K562 (cell line): ENCODE measurements at regions not wholly inside any gene's neighbourhood (a gene's known extent, or its start where the extent isn't known, plus 50 kb on each side); places are given as distances from the start of the nearest gene placed in this dataset.

Source experiments
- ATAC-seq: fragments of 200-7000 bp; cut with Tn5 transposase; 3 replicates; pipeline ENCODE4 v1.9.1; 2020; ENCODE audit warnings: moderate library complexity
- BruUV-seq: library from RNA; stranded (reverse); fragments of 400-500 nt; replicated peaks from 2 replicates; lab custom pipeline; 2021; lab: Mats Ljungman, UMichigan
- CTCF ChIA-PET: fragments of 300-600 bp; formaldehyde crosslinking; extraction: SDS; loops from one replicate; lab custom pipeline; 2021; ENCODE audit warnings: low intra/inter-chr PET ratio; lab: Yijun Ruan, JAX
- POLR2A ChIA-PET: fragments of 300-600, 350-650 bp; sonication (Branson Sonifier 250); formaldehyde crosslinking; extraction: SDS; loops from one replicate; lab custom pipeline; 2021; ENCODE audit warnings: antibody characterized with exemption, inconsistent platforms; lab: Yijun Ruan, JAX
- DNase-seq, 4 experiments: peaks; one replicate each; pipeline versions ENCODE4 v3.0.0 to v3.0.0-alpha.2; 2011 to 2018; ENCODE audit warnings: low spot score in 3 of 4, mixed read lengths in 3 of 4; ENCODE audit errors: extremely low read depth in 1 of 4
- FAIRE-seq: peaks from 2 replicates; lab custom pipeline; 2011; peaks lifted over from hg19 to GRCh38; lab: Jason Lieb, UNC
- H2AFZ ChIP-seq: 2 replicates; pipeline ENCODE4 v1.6.0; 2011; ENCODE audit warnings: low read depth, low read length, control low read depth, inconsistent platforms
- H3K27ac ChIP-seq: fragments of 200-600 bp; 3 replicates; pipeline ENCODE4 v1.8.0; 2011; ENCODE audit warnings: low read depth, mild to moderate bottlenecking, control low read depth, inconsistent platforms, low read length, moderate library complexity, mixed read lengths; ENCODE audit errors: extremely low read depth
- H3K27me3 ChIP-seq, 2 experiments: fragments of 300-600 bp in 1 of 2; 2 replicates in 1 of 2; 3 replicates in 1 of 2; pipeline versions ENCODE4 v1.6.0 to v1.8.0; 2011; ENCODE audit warnings: inconsistent platforms in 2 of 2, low read length in 2 of 2, mild to moderate bottlenecking in 1 of 2, mixed read lengths in 1 of 2, moderate library complexity in 1 of 2; ENCODE audit not compliant: control insufficient read depth in 2 of 2, insufficient read depth in 2 of 2
- H3K36me3 ChIP-seq: fragments of 300-600 bp; 3 replicates; pipeline ENCODE4 v1.8.0; 2011; ENCODE audit warnings: mild to moderate bottlenecking, low read length, inconsistent platforms; ENCODE audit not compliant: control insufficient read depth, insufficient read depth
- H3K4me1 ChIP-seq, 2 experiments: fragments of 200-600 bp in 1 of 2; replicated peaks in 1 of 2; 2 replicates in 1 of 2; 3 replicates in 1 of 2; pipeline versions ENCODE4 v1.5.1 to v1.8.0; 2011; ENCODE audit warnings: inconsistent platforms in 2 of 2, low read length in 2 of 2, mild to moderate bottlenecking in 1 of 2, mixed read lengths in 1 of 2, moderate library complexity in 1 of 2; ENCODE audit not compliant: control insufficient read depth in 2 of 2, insufficient read depth in 2 of 2
- H3K4me2 ChIP-seq: 2 replicates; pipeline ENCODE4 v1.6.1; 2011; ENCODE audit warnings: low read length, control low read depth, inconsistent platforms, mixed read lengths; ENCODE audit not compliant: insufficient read depth
- H3K4me3 ChIP-seq: fragments of 200-600 bp; sonication (generic), shearing (Covaris generic); 2 replicates; pipeline ENCODE4 v1.5.1; 2016; ENCODE audit warnings: control low read depth, inconsistent platforms
- H3K79me2 ChIP-seq: fragments of 200-600 bp; 3 replicates; pipeline ENCODE4 v1.8.0; 2011; ENCODE audit warnings: low read length, inconsistent platforms; ENCODE audit not compliant: control insufficient read depth, insufficient read depth
- H3K9ac ChIP-seq, 2 experiments: 2 replicates each; pipeline versions ENCODE4 v1.6.0 to v1.6.1; 2011; ENCODE audit warnings: low read depth in 2 of 2, low read length in 2 of 2, control low read depth in 1 of 2, inconsistent platforms in 1 of 2, mild to moderate bottlenecking in 1 of 2, mixed read lengths in 1 of 2; ENCODE audit not compliant: insufficient read depth in 1 of 2
- H3K9me1 ChIP-seq: one replicate; pipeline ENCODE4 v1.6.0; 2011; ENCODE audit warnings: inconsistent platforms, mild to moderate bottlenecking, low read length, moderate library complexity; ENCODE audit not compliant: control insufficient read depth, insufficient read depth
- H3K9me3 ChIP-seq: replicated peaks from 2 replicates; pipeline ENCODE4 v1.5.1; 2011; ENCODE audit warnings: low read depth, low read length, inconsistent platforms; ENCODE audit not compliant: control insufficient read depth, insufficient read depth
- H4K20me1 ChIP-seq: replicated peaks from 2 replicates; pipeline ENCODE4 v1.6.1; 2011; ENCODE audit warnings: low read length, inconsistent platforms, mixed read lengths; ENCODE audit not compliant: control insufficient read depth, insufficient read depth
- CREB1 ChIP-seq, 2 experiments: sonication (generic) in 1 of 2; formaldehyde crosslinking in 1 of 2; IDR thresholded peaks; 2 replicates each; pipeline versions ENCODE4 v1.6.1 to v1.8.0; 2012 to 2022; ENCODE audit warnings: inconsistent platforms in 1 of 2, mild to moderate bottlenecking in 1 of 2, missing genetic modification reagents in 1 of 2, moderate library complexity in 1 of 2
- SFPQ ChIP-seq: fragments of 200-400 bp; formaldehyde crosslinking; IDR thresholded peaks from 2 replicates; pipeline ENCODE4 v1.6.1; 2017; ENCODE audit warnings: mild to moderate bottlenecking, low read depth, low read length, moderate library complexity
- TOE1 ChIP-seq, 2 experiments: fragments of 450-650 bp in 1 of 2; sonication (generic) in 1 of 2; formaldehyde crosslinking in 1 of 2; IDR thresholded peaks; 2 replicates each; pipeline versions ENCODE4 v1.7.1 to v1.8.0; 2016 to 2022; ENCODE audit warnings: borderline replicate concordance in 2 of 2, mild to moderate bottlenecking in 2 of 2, antibody characterized with exemption in 1 of 2, inconsistent platforms in 1 of 2, low read depth in 1 of 2, missing genetic modification reagents in 1 of 2, moderate library complexity in 1 of 2
- ZNF449 ChIP-seq: fragments of 250-450 bp; sonication (Bioruptor Pico); IDR thresholded peaks from 2 replicates; pipeline ENCODE4 v1.8.0; 2022; ENCODE audit warnings: moderate library complexity, mild to moderate bottlenecking, inconsistent platforms
- ZNF655 ChIP-seq: fragments of 250-450 bp; sonication (Bioruptor Pico); IDR thresholded peaks from 2 replicates; pipeline ENCODE4 v1.5.0; 2021
- ZZZ3 ChIP-seq: fragments of 450-650 bp; IDR thresholded peaks from 2 replicates; pipeline ENCODE4 v1.6.1; 2016; ENCODE audit warnings: antibody characterized with exemption, mild to moderate bottlenecking, moderate library complexity
- WGBS: fragments of 100-300 bp; shearing (Covaris generic); methylation state at CpG from one replicate; pipeline ENCODE4 v1.1.6; 2016; ENCODE audit warnings: low coverage, mixed read lengths; ENCODE audit not compliant: insufficient coverage; ENCODE audit errors: missing lambda C conversion rate; 5-methylcytosine and 5-hydroxymethylcytosine counted together
- in situ Hi-C: fragments of 300-500 bp; cut with MboI; formaldehyde crosslinking; loops from 4 replicates; pipeline ENCODE4 v1.15.0; 2018; ENCODE audit warnings: inconsistent platforms, mixed read lengths
- intact Hi-C: fragments of 100-400 bp; cut with micrococcal nuclease; formaldehyde crosslinking; loops from 2 replicates; pipeline ENCODE4 v1.14.2; 2022

GRCh38 chr7:10815546-10815945 is 158.1 kb upstream of the PHF14 start:
- Histone ChIP-seq H3K27ac (no peak overlapping the region), H3K4me2 (no peak overlapping the region), H3K4me1 (no peaks in the 10 kb centered on the region; a peak in 2 of 5 replicates), H2AFZ (no peak overlapping the region), H3K9me1 (no peaks in the 10 kb centered on the region), H3K9ac (no peak overlapping the region), H3K4me3 (no peak overlapping the region), H3K79me2 (no peaks in the 10 kb centered on the region), H3K36me3 (no peaks in the 10 kb centered on the region), H3K27me3 (no peaks in the 10 kb centered on the region), H3K9me3 (no peaks in the 10 kb centered on the region)
- BruUV-seq = no TSS peak
- WGBS = 28% methylated on average over 3 of the region's 3 CpGs
- ATAC-seq = no peak
- ChIA-PET CTCF (no interaction called here), POLR2A (no interaction called here)
- intact Hi-C loops = no loop called here
- no peak for DNase-seq
- TF ChIP-seq CREB1 (IDR thresholded peaks at IDR 0.05) = no peak
- no peak for TF ChIP-seq CREB1 (CRISPR knock-in tag; IDR thresholded peaks at IDR 0.05)
- no peak for TF ChIP-seq ZZZ3
- TF ChIP-seq TOE1 (IDR thresholded peaks at IDR 0.05; ENCODE audit: borderline replicate concordance) = no peak
- TF ChIP-seq TOE1 (CRISPR knock-in tag; IDR thresholded peaks at IDR 0.05; ENCODE audit: borderline replicate concordance, low read depth) = no peak
- no peak for TF ChIP-seq ZNF449 (CRISPR knock-in tag)
- no peak for TF ChIP-seq SFPQ
- TF ChIP-seq ZNF655 (CRISPR knock-in tag) = no peak
- TF ChIP-seq, all 486 proteins: peak for 0
- H4K20me1 ChIP-seq = no peaks in the 10 kb centered on the region
- FAIRE-seq = no peak
- in situ Hi-C loops = no loop called here
